Vagina (tissue), 2 donors: ENCODE measurements at regions not wholly inside any gene's neighbourhood (a gene's known extent, or its start where the extent isn't known, plus 50 kb on each side); places are given as distances from the start of the nearest gene placed in this dataset.

Source experiments
- POLR2A ChIP-seq, 2 donors: fragments of 450-650 bp; IDR thresholded peaks; one replicate each; pipeline ENCODE4 v1.6.1; 2017; ENCODE audit warnings: antibody characterized with exemption in 2 of 2, mild to moderate bottlenecking in 2 of 2, moderate library complexity in 2 of 2
- TF ChIP-seq, protein P1 (sequence below), 3 experiments: fragments of 450-650 bp in 2 of 3; fragments of 200-600 bp in 1 of 3; sonication (generic) in 1 of 3; IDR thresholded peaks; one replicate each; pipeline ENCODE4 v1.5.1; 2017 to 2019; ENCODE audit warnings: antibody characterized with exemption in 3 of 3, mild to moderate bottlenecking in 2 of 3, moderate library complexity in 2 of 3

DNA sequence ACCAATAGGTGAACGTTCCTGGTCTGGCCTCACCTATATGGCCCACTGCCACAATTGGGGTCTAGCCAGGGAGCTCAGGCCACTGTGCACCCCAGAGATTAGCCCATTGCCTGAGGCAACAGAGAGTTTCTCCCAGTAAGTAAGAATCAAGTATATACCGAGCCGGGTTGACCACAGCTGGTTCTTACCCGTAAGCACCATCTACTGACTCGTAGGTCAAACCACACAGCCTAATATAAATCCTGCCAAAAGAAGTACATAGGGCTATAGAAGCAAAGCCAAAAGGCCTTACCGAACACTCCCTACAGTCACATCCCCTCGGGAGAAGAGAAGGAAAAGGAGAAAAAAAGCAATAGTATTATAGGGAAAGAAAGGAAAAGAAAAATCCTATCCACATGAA, 463.6 kb upstream of the GJE1 start:
- TF ChIP-seq, protein P1, sequence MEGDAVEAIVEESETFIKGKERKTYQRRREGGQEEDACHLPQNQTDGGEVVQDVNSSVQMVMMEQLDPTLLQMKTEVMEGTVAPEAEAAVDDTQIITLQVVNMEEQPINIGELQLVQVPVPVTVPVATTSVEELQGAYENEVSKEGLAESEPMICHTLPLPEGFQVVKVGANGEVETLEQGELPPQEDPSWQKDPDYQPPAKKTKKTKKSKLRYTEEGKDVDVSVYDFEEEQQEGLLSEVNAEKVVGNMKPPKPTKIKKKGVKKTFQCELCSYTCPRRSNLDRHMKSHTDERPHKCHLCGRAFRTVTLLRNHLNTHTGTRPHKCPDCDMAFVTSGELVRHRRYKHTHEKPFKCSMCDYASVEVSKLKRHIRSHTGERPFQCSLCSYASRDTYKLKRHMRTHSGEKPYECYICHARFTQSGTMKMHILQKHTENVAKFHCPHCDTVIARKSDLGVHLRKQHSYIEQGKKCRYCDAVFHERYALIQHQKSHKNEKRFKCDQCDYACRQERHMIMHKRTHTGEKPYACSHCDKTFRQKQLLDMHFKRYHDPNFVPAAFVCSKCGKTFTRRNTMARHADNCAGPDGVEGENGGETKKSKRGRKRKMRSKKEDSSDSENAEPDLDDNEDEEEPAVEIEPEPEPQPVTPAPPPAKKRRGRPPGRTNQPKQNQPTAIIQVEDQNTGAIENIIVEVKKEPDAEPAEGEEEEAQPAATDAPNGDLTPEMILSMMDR (IDR thresholded peaks at IDR 0.05): no peak
- no peak for TF ChIP-seq POLR2A (IDR thresholded peaks at IDR 0.05)
